ENCODE measurements at regions not wholly inside any gene's neighbourhood (a gene's known extent, or its start where the extent isn't known, plus 50 kb on each side); places are given as distances from the start of the nearest gene placed in this dataset.

GRCh38 chr2:58634653-58635370 is 393.7 kb upstream of the FANCL start:
- TF ChIP-seq CTCF (IDR thresholded peaks at IDR 0.05; ENCODE audit: insufficient read depth, low read length), result no peak
- no peak for DNase-seq (ENCODE audit: low read depth)
- no peak overlapping the region for H3K4me3 ChIP-seq (ENCODE audit: low read depth, low read length)

- H3K4me3 ChIP-seq (ENCODE audit: low read depth, low read length), result no peak overlapping the region
- DNase-seq (ENCODE audit: low read depth), result peak; percentile 4
- no peak for TF ChIP-seq CTCF (IDR thresholded peaks at IDR 0.05; ENCODE audit: insufficient read depth, low read length)
Observed at GRCh38 chr2:58633613-58634365, 392.7 kb upstream of the FANCL start.

GRCh38 chr2:58631986-58632385 is 390.9 kb upstream of the FANCL start:
- no peak for TF ChIP-seq CTCF (IDR thresholded peaks at IDR 0.05; ENCODE audit: insufficient read depth, low read length)

GRCh38 chr2:58629545-58630119 is 388.5 kb upstream of the FANCL start:
- TF ChIP-seq CTCF (IDR thresholded peaks at IDR 0.05; ENCODE audit: insufficient read depth, low read length), result no peak
- DNase-seq (ENCODE audit: low read depth), result no peak

More at GRCh38 chr2:58631986-58632385, 390.9 kb upstream of the FANCL start:
- H3K4me3 ChIP-seq (ENCODE audit: low read depth, low read length), result no peak overlapping the region
- no peak for DNase-seq (ENCODE audit: low read depth)

GRCh38 chr2:58620896-58621295 is 379.8 kb upstream of the FANCL start:
- DNase-seq (ENCODE audit: low read depth), result no peak
- H3K4me3 ChIP-seq (ENCODE audit: low read depth, low read length), result no peak overlapping the region
- no peak for TF ChIP-seq CTCF (IDR thresholded peaks at IDR 0.05; ENCODE audit: insufficient read depth, low read length)

More at GRCh38 chr2:58629545-58630119, 388.5 kb upstream of the FANCL start:
- no peak overlapping the region for H3K4me3 ChIP-seq (ENCODE audit: low read depth, low read length)

GRCh38 chr2:58620093-58620492 is 379.0 kb upstream of the FANCL start:
- DNase-seq (ENCODE audit: low read depth), result peak; percentile 13
- no peak overlapping the region for H3K4me3 ChIP-seq (ENCODE audit: low read depth, low read length)
- TF ChIP-seq CTCF (IDR thresholded peaks at IDR 0.05; ENCODE audit: insufficient read depth, low read length), result no peak

All from fibroblast of the aortic adventitia (primary cell).